HG02884 (cell line): ENCODE measurements at regions not wholly inside any gene's neighbourhood (a gene's known extent, or its start where the extent isn't known, plus 50 kb on each side); places are given as distances from the start of the nearest gene placed in this dataset.
"Not testable (repeated sequence)": the region's sequence is repeated elsewhere in the genome, so short reads cannot be mapped to it uniquely, and the experiment has no call there.

Experiments used
- ATAC-seq: cut with Tn5 transposase; IDR thresholded peaks from one replicate; pipeline ENCODE4 v1.9.1; 2021; ENCODE audit warnings: mild to moderate bottlenecking, moderate library complexity; ENCODE audit not compliant: unreplicated experiment

GRCh38 chr2:84160453-84160852 is 298.6 kb downstream of the SUCLG1 start:
- no peak for ATAC-seq

GRCh38 chr2:84158605-84159004 is 300.5 kb downstream of the SUCLG1 start:
- no peak for ATAC-seq

- no peak for ATAC-seq
Measured at GRCh38 chr2:84152462-84152861, 306.6 kb downstream of the SUCLG1 start.

GRCh38 chr2:84144345-84144744 is 314.7 kb downstream of the SUCLG1 start:
- ATAC-seq = no peak

GRCh38 chr2:84137034-84137433 is 322.0 kb downstream of the SUCLG1 start:
- no peak for ATAC-seq

GRCh38 chr2:84132370-84132769 is 326.7 kb downstream of the SUCLG1 start:
- ATAC-seq = no peak

GRCh38 chr2:84131278-84131830 is 327.7 kb downstream of the SUCLG1 start:
- ATAC-seq = no peak

- ATAC-seq = no peak
Measured at GRCh38 chr2:84129018-84129417, 330.1 kb downstream of the SUCLG1 start.

GRCh38 chr2:84127812-84128211 is 331.3 kb downstream of the SUCLG1 start:
- ATAC-seq = not testable (repeated sequence)

GRCh38 chr2:84126530-84126929 is 332.6 kb downstream of the SUCLG1 start:
- ATAC-seq = no peak

- ATAC-seq = no peak
Measured at GRCh38 chr2:84126084-84126483, 333.0 kb downstream of the SUCLG1 start.

- ATAC-seq = no peak
Measured at GRCh38 chr2:84116143-84116542, 342.9 kb downstream of the SUCLG1 start.

GRCh38 chr2:84115173-84115857 is 343.8 kb downstream of the SUCLG1 start:
- peak; percentile 70 for ATAC-seq

GRCh38 chr2:84103816-84104527 is 355.1 kb downstream of the SUCLG1 start:
- not testable (repeated sequence) for ATAC-seq

GRCh38 chr2:84102274-84102673 is 356.8 kb downstream of the SUCLG1 start:
- ATAC-seq = no peak

- ATAC-seq = no peak
Measured at GRCh38 chr2:84088656-84089055, 370.4 kb downstream of the SUCLG1 start.

- ATAC-seq = no peak
Measured at GRCh38 chr2:84085562-84085961, 373.5 kb downstream of the SUCLG1 start.

- ATAC-seq = no peak
Measured at GRCh38 chr2:84084856-84085255, 374.2 kb downstream of the SUCLG1 start.

GRCh38 chr2:84083984-84084383 is 375.1 kb downstream of the SUCLG1 start:
- no peak for ATAC-seq

- no peak for ATAC-seq
Measured at GRCh38 chr2:84078471-84078870, 380.6 kb downstream of the SUCLG1 start.

- peak; percentile 66 for ATAC-seq
Measured at GRCh38 chr2:84077496-84077895, 381.6 kb downstream of the SUCLG1 start.

GRCh38 chr2:84071050-84071449 is 388.0 kb downstream of the SUCLG1 start:
- no peak for ATAC-seq
